HTR-8/SVneo (cell line): ENCODE measurements at regions not wholly inside any gene's neighbourhood (a gene's known extent, or its start where the extent isn't known, plus 50 kb on each side); places are given as distances from the start of the nearest gene placed in this dataset.

Source experiments
- DNase-seq: peaks from one replicate; pipeline ENCODE4 v3.0.0; 2011; ENCODE audit warnings: low spot score, mixed read lengths; ENCODE audit not compliant: insufficient read length
- FAIRE-seq: peaks from 2 replicates; lab custom pipeline; 2011; peaks lifted over from hg19 to GRCh38; lab: Jason Lieb, UNC

DNA sequence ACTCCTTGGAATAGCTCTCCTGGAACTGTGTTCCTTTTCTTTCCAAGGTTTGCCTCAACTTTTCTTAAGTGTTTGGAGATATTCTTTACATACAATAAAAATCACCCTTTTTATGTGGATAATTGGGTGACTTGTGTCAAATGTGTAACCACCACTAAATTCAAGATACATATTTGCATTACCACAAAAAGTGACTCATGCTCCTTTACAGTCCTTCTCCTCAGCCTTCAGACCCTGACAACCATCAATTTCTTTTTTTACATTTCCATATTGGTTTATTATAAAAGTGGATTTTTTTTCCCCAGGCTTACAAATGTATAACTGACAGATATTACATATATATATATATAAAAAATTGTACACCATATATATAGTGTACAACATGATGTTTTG is 372.0 kb upstream of the KCNN2 start:
- FAIRE-seq (no peak), DNase-seq (no peak)

DNA sequence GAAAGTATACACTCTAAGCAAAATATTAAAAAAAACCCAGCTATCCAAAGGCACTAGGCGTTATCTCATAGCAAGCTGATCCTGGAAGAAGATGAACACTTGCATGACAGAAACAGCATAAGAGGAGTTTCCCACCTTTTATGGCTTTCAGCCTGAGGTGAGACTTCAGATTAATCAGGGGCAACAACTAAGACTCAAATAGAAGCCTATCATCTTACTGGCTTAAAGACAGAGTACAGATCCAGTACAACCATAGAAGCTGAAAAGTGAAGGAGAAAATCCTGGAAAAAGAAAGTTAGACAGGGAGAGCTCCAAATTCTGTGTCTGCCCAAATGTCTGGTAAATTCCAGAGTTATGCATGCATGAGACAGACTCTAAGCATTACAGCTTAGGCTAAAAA is 360.8 kb upstream of the KCNN2 start:
- DNase-seq (no peak), FAIRE-seq (no peak)

DNA sequence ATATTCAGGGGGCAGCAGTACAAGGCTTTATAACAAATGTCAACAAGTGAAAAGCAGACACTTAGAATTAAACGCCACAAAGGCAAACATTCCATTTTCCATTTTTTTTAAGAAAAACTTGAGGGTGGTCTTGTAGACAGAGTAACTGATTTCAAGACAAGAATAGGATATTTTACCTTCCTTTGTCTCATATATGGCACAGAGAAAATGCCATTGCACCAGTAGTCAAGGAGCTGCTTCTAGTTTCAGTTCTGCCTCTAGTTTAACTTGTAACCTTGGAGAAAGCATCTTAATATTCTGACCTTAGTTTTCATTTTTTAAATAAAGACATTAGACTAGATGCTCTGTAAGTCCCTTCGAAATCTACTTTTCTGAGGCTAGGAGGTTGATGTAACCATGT is 355.3 kb upstream of the KCNN2 start:
- DNase-seq: no peak
- FAIRE-seq: no peak

DNA sequence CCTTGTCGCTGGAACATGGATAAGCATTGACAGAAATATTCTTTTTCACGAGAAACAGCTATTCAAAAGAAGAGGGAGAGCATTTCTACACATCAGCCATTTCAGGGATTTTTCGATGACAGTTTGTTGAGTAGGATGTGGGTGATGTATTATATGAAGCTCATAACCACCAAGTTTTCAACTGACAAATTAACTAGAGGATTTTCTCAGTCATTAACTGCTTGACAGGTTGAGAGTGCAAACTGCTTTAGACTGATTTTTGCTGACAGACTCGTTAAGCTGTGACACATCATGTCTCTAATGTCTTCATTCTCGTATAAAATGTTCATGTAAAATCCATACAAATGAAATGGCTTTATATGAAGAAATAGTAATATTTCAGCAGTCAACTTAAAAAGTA is 354.2 kb upstream of the KCNN2 start:
- no peak for FAIRE-seq
- no peak for DNase-seq

DNA sequence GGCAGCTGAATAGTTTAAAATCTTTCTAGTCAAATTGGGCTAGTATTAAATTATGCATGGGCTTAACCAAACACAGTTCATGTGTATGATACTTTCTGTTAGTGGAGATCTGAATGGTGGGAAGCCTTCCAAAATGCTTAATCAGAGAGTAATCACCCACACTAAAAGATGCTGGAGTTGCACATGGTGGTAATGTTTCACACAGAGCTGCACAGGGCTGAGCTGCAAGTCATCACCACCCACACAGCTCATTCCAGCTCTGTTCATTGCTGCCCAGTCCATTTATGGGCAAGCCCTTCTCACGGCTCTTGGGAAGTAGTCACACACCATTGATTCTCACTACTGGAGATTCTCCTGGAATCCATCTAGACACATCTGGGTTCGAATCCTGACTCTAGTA is 351.5 kb upstream of the KCNN2 start:
- FAIRE-seq (no peak), DNase-seq (no peak)

DNA sequence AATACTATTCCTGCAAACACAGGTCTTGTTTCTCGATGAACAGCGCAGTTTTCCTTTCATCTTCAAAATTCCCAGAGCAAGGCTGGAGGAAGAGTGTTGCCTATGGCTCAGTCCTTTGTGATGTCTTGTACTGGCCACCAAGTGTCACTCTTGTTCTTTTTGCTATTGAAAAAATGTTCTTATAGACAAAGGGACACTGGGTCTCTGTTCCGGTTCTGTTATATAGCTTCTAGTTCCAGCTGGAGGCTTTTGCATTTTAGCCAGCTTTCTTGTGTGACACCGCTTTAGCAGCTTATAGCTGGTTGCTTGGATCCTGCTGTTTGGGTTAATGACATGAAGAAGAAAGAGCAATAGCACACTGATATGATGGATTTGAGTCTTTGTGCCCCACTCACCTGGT is 343.7 kb upstream of the KCNN2 start:
- DNase-seq (no peak), FAIRE-seq (no peak)

DNA sequence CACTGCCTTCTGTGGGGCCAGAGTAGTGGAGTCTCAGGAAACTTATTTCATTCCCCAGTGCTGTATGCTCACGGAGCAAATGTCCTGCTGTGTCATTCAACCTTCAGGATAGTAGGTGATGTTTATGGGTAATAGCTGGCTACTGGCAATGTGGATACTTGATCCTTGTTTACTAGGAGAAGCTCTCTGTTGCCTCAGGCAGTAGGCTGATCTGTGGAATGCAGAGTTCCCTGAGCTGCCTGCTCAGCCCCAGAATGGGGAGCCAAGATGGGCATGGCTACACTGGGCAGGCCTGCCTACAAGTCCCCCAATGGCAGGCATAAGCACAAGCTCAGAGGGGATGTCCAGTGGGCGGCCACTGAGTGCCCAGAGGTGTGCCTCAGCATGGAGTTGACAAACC is 323.1 kb upstream of the KCNN2 start:
- DNase-seq (no peak), FAIRE-seq (no peak)

DNA sequence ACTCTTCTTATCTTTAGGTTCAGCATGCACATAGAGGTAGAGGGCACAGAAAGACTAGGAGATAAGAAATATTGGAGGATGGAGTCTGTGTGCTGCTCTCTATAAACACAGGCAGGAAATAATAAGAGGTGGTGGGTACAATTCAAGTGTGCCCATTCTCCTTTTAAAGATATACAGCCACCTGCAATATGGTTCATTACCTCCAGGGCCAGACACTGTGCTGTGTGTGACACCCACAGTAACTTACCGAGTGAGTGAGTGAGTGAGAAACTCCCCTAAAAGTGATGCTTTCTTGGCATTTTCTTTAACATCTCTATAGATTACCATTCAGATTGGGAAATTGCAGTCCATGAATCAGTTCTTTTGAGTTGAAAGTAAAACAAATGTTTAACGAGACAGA is 311.8 kb upstream of the KCNN2 start:
- FAIRE-seq (no peak), DNase-seq (no peak)

DNA sequence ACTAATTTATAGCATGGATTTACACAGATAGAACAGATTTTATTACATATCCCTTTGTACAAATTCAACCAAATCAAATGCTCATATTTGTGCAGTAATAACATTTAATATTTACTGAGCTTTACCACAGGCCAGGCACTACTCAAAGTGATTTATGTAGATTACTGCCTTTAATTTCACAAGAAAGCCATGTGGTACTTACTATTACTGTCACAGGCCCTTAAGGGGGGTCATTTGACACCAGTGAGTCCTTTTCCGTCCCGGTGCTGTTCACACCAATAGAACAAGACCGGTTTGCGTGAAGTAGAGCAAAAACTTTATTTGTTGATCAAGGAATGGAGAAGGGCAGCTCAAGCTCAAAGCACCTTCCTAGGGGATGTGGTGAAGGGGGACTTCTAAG is 308.5 kb upstream of the KCNN2 start:
- DNase-seq (no peak), FAIRE-seq (no peak)

DNA sequence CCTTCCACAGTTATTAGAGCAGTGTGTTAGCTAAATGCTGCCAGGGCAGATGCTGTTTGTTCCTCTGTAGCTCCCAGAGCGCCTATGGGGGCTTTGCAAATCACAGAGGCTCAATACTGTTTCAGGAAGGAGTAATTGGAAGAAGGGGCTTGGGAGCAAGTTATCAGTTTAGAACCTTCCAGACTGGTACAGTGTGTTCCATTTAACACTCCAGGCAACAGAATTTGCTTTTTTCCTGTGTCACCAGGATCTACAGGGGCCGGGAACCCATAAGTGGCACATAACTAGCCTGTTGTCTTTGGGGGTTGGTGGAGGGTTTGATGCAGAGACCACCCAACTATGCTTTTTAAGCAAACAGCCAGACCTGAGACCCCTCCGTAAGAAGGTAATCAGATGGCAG is 307.3 kb upstream of the KCNN2 start:
- no peak for FAIRE-seq
- DNase-seq: no peak

DNA sequence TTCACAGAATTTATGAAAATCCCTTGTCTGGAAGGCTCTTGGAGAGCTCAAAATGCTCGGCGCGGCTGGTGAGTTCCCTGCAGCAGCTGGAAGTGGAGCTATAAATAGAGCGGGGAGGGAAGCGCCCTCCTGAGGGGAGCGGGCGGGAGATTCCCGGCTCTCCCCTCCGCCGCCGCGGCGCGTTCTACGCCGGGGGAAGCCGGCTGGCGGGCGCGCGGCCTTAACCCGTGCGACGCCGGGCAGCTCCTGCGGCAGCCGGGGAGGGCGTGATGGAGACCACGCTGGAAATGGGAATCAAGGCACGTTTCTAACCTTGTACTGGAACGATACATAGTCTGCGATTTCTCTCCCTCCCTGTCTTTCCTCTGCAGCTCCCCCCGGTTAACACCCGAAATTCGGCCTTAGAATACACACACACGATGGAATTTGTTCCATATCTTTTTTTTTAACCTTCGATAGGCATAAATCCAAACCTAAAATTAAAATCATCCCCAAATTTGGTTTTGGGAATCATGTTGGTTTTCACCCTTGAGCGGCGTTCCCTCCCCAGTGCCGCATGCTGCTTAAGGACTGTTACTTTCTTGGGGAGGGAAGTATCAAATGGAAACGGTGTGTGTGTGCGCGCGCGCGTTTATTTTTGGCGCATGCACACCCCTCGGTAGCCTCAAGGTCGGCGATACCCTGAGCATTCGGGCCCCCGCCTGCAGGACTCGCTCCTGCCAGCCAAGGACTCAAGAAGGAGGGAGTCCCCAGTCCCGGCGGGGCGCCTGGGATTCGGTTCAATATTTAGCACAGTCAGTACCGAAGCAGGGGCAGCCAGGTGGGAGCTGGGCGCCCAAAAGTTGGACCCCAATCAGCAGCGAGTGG is 306.3 kb upstream of the KCNN2 start:
- peak; percentile 14 for DNase-seq
- FAIRE-seq: no peak

DNA sequence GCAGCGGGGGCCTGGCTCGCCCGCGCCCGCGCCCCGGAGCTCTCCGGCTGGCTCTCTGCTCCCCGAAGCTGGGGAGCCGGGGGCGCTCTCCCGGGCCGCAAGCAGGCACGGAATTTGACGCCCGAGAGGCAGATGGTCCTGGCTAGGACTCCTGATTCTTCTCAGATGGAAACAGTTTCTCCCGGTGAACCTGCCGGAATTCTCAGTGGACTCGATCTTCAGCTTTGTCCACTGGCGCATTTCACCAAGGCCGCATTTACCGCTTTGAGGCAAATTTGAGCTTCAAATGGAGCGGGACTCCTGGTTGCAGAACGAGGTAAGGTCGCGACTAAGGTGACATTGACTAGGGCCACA is 305.7 kb upstream of the KCNN2 start:
- FAIRE-seq: no peak

DNA sequence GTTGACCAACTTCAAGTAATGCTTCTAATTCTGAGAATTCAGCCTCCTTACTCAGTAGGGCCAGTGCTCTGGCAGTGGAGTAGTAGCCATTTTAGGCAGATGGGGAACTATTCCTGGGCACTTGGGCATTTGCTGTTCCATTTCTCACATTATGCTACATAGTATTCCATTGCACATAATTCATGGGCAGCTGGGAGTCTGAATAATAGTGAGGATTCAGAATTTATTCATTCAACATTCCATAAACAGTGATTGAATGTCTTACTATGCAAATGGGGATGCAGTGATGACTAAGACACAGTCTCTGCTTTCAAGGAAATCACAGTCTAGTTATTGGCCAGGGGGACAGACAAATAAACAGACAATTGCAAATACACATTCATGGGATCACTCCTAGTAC is 301.0 kb upstream of the KCNN2 start:
- no peak for DNase-seq
- FAIRE-seq: no peak

More for the DNA sequence above, 305.7 kb upstream of the KCNN2 start:
- DNase-seq: no peak

DNA sequence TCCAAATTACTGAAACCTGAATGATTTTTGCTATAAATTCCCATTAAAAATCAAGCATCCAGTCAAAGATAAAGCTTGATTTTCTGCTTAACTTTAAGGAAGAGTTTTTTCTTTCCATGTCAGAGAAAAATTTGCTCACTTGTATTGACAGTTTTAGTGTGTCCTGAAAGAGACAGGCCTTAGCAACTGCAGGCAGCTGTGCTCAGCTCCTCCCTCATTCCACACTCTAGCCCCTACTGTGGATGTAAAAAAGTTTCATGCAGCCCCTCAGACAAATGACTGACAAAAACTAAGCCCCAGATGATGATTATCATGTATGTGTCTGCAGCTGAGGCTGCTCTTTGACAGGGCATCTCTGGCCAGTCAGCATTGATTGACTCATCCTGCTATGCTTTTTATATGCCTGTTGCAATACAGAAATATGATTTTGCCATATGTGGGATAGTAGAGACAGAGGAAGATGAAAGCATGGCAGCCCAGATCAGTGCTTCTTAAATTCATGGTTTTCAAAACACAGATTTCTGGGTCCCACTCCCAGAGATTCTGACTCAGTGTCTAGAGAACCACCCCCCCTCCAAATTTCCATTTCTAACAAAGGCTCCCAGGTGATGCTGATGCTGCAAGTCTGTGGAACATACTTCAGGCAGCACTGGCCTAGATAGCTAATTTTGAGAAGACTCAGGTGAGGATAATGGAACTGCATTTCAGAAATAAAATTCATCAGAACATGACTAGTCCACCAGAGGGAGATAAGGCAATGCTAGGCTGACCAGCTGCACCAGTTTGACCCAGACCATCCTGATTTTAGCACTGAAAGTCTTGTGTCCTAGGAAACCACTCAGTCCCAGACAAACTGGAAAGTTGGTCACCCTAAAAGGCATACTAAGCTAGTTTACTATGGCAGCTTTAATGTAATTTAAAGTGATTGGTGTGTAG is 298.7 kb upstream of the KCNN2 start:
- no peak for FAIRE-seq

DNA sequence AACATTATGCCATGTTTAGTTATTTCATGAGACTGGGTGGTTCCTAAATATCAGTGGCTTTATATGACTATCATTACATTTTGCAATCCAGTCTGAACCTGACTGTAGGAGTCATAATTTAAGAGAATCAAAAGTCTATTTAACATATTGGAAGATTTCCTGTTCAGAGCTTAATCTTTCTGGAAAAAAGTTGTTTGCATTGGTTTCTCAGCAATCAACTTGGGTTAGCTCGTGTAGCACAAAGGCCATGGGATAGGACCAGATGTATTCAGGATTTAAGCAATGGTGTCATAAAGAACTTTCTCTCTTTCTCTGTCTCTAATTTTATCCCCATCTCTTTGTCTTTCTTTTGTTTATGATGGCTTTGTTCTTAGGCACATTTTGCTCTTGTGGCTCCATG is 296.0 kb upstream of the KCNN2 start:
- no peak for FAIRE-seq

More for the DNA sequence above, 298.7 kb upstream of the KCNN2 start:
- no peak for DNase-seq

DNA sequence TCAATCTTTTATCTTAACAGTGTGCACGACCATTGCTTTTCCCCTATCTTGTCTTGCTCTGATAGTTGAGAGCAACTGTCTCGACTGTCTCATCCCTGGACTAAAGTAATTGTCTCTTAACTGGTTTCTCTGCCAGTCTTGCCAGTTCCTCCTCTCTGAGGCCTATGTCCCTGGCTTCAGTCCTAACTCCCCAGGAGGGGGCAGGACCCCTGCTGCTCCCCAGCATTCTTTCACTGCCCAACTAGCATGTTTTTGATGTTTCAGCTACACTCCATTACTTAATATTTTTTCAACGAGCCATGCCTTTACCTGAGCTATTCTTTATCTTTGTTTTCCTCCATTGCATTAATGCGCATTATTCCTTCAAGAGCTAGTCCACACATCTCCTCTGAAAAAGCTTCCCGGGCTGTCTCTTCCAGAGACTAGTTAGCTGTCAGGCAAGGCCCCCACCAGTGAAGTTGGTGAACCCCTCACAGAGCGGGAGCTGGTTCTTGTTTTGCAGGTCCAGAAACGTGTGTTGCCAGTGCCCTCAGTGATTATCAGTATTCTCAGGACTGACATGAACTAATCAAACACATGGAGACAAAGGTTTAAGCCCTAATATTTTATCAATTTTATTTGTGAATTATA is 291.7 kb upstream of the KCNN2 start:
- FAIRE-seq (no peak), DNase-seq (no peak)

More for the DNA sequence above, 296.0 kb upstream of the KCNN2 start:
- no peak for DNase-seq

DNA sequence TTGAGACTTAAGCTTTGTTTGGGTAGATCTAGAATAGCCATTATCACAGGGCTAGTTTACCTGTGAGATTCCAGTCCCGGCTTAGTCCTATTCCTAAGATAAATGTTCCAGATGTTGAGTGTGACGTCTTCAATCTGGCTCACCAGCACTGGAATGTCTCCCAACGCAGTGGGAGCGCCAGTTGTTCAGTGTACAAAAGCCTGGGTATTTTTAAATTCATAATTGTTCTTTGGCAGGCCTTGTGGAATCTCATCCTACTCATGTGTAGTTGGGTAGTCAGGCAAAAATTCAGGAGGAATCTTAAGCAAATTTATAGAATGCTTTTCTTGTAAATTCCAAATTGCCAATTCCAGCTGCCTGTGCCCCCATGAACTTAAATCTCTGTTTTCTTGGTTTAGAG is 272.6 kb upstream of the KCNN2 start:
- no peak for DNase-seq
- FAIRE-seq: no peak

DNA sequence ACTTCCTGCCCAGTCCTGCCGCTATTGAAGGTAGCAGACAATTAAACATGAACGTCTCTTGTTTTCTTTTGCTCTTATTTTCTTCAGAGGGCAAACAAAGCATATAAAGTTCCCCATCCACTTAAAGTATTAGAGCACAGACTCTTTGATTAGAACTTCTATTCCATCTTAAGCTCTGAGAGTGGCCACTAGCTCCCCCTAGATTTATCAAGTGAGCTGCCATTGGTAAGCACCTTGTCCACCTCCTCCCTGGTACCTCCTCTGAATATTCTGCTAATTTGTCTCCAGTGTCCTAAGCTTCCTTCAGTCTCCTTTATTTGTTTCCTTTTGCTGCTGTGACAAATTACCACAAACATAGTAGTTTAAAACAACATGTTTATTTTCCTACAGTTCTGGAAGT is 264.3 kb upstream of the KCNN2 start:
- DNase-seq (no peak), FAIRE-seq (no peak)

DNA sequence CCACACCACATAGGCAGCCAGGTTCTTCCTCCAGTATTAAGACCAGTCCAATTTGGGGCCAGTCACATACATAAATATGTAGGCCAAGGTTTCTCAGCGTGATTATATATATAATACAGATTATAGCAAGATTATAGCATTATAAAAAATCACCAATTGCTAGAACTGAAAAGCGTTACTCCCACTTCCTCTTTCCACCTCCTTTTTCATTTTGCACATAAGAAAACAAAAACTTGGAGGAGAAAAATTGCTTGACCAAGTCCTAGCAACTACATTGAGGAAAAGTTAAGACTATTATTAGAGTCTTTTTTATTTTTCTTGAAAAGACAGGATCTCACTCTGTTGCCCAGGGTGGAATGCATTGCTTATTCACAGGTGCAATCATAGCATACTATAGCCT is 262.7 kb upstream of the KCNN2 start:
- no peak for FAIRE-seq
- no peak for DNase-seq

DNA sequence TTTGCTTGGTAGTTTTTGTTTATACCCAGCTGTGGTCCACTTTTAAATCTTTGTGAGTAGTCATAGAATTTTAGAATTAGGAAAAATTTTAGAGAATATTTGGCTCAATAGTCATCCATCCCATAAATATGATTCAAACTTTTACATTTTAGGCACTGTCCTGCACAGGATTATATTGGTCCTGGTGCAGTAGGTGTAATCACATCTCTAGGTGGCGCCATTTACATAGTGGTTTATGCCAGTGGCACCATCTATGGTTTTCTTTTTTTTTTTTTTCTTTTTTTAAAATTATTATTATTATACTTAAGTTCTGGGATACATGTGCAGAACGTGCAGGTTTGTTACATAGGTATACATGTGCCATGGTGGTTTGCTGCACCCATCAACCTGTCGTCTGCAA is 260.7 kb upstream of the KCNN2 start:
- FAIRE-seq: no peak
- DNase-seq: peak; percentile 3

DNA sequence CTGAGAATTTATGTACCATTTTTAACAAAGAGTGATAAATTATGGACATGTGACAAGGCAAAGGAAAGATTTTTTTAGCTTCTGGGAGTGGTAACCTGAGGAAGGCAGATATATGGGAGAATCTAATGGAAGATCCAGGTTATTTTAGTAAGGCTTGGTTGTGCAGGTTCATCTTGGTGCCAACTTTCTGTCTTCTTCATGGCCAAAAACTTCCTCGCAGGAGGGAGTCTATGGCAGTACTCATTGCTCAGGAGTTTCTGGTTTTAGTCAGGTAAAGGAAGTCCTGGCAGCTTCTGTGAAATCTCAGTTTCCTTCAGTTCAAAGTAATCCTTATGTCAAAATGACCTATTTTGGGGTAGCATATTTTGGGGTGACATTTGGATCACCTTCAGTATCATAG is 248.3 kb upstream of the KCNN2 start:
- DNase-seq: no peak
- no peak for FAIRE-seq
